ENCODE measurements at regions not wholly inside any gene's neighbourhood (a gene's known extent, or its start where the extent isn't known, plus 50 kb on each side); places are given as distances from the start of the nearest gene placed in this dataset.

DNA sequence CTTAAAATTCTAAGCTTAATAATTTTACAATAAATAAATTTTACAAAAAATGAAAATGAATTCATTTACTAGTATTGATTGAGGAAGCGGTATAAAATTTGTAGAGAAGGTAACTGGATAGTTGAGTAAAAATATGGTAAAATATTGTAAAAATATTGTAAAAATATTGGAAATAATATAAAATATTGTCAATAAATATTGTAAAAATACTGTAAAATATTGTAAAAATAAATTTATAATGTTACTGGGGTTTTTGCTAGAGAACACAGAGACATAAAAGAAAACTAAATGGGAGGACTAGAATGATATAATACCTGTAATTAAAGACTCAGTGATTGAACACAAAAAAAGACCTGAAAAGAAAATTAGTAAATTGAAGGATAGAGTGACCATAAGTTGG is 546.3 kb upstream of the NETO1 start:
- intact Hi-C loops (cut with micrococcal nuclease), result no loop called here
- Histone ChIP-seq H3K27me3 (ENCODE audit: control insufficient read depth, insufficient read depth, low read length) (no peaks in the 10 kb centered on the region), H3K4me1 (ENCODE audit: control insufficient read depth, insufficient read depth, low read length) (no peaks in the 10 kb centered on the region), H3K36me3 (ENCODE audit: control insufficient read depth, insufficient read depth, low read length) (no peaks in the 10 kb centered on the region), H3K9me3 (ENCODE audit: control insufficient read depth, insufficient read depth, low read length) (peaks cover 6% of the 10 kb centered on the region), H3K4me3 (ENCODE audit: low read length) (no peak overlapping the region), H3K27ac (ENCODE audit: low read length) (no peak overlapping the region)
- peaks cover 7 to 9% of the 10 kb centered on the region in 2 donors for H3K9me3 Mint-ChIP-seq
- no peaks in the 10 kb centered on the region for H3K36me3 Mint-ChIP-seq
- no peak overlapping the region for H3K4me3 Mint-ChIP-seq
- ATAC-seq (no peak), DNase-seq (no peak)
- H3K27ac Mint-ChIP-seq, result no peak overlapping the region
- H3K4me1 Mint-ChIP-seq, result no peaks in the 10 kb centered on the region
- H3K27me3 Mint-ChIP-seq (ENCODE audit: low read depth in 2 of 2), result no peaks in the 10 kb centered on the region
- TF ChIP-seq, protein P1, sequence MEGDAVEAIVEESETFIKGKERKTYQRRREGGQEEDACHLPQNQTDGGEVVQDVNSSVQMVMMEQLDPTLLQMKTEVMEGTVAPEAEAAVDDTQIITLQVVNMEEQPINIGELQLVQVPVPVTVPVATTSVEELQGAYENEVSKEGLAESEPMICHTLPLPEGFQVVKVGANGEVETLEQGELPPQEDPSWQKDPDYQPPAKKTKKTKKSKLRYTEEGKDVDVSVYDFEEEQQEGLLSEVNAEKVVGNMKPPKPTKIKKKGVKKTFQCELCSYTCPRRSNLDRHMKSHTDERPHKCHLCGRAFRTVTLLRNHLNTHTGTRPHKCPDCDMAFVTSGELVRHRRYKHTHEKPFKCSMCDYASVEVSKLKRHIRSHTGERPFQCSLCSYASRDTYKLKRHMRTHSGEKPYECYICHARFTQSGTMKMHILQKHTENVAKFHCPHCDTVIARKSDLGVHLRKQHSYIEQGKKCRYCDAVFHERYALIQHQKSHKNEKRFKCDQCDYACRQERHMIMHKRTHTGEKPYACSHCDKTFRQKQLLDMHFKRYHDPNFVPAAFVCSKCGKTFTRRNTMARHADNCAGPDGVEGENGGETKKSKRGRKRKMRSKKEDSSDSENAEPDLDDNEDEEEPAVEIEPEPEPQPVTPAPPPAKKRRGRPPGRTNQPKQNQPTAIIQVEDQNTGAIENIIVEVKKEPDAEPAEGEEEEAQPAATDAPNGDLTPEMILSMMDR (IDR thresholded peaks at IDR 0.05), result no peak
- WGBS (ENCODE audit: insufficient coverage), result no CpG with 5 or more reads among the region's 1 CpG

DNA sequence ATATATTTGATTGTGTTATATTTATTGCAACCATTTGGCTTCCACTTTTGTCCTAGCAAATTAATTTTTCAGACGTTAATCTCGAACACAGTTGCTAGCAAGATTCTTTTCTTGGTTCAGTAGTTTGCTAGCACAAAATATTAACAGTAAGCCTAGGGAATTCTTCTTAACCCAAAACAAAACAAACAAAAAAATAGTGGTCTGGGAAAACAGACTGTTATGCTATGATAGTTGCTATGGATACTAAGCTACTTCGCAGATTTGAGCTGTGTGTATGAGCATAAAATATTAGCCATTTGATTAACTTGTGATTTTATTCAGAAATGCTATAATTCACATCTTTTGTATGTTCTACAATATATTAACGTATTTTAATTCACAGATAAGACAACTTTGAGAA is 541.5 kb upstream of the NETO1 start:
- no peak overlapping the region for H3K4me3 ChIP-seq (ENCODE audit: low read length)
- peaks cover 3% of the 10 kb centered on the region for H3K9me3 ChIP-seq (ENCODE audit: control insufficient read depth, insufficient read depth, low read length)
- Mint-ChIP-seq H3K27ac (no peak overlapping the region), H3K4me3 (no peak overlapping the region), H3K9me3 (peaks cover 8 to 11% of the 10 kb centered on the region in 2 donors), H3K27me3 (ENCODE audit: low read depth in 2 of 2) (no peaks in the 10 kb centered on the region), H3K36me3 (no peaks in the 10 kb centered on the region), H3K4me1 (peaks cover 0 to 8% of the 10 kb centered on the region in 2 donors)
- DNase-seq (no peak), ATAC-seq (no peak)
- TF ChIP-seq, protein P1 (IDR thresholded peaks at IDR 0.05), result no peak
- intact Hi-C loops (cut with micrococcal nuclease), result no loop called here
- H3K27ac ChIP-seq (ENCODE audit: low read length), result no peak overlapping the region
- no peaks in the 10 kb centered on the region for H3K4me1 ChIP-seq (ENCODE audit: control insufficient read depth, insufficient read depth, low read length)
- H3K27me3 ChIP-seq (ENCODE audit: control insufficient read depth, insufficient read depth, low read length), result no peaks in the 10 kb centered on the region
- whole genome bisulfite sequencing (ENCODE audit: insufficient coverage), result 100% methylated on average over 1 of the region's 4 CpGs
- H3K36me3 ChIP-seq (ENCODE audit: control insufficient read depth, insufficient read depth, low read length), result no peaks in the 10 kb centered on the region

DNA sequence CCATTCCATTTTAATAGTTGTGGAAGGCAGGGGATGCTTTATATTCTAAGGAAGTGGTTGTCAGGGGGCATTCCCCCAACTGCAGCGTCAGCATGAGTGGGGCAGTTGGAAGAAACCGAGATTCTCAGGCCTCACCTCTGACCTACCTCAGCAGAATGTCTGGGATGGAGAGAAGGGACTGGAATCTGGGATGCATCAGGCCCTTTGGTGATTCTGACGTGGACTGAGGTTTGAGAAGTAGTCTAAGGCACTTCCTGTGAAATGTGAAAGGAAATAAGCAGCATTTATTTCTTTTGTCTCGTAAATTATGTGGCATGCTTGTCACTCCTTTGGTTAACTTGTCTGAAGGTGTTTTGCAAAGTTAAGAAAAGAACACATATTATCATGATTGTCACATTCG is 540.7 kb upstream of the NETO1 start:
- no peak overlapping the region for H3K4me3 Mint-ChIP-seq
- 5% methylated on average over 3 of the region's 5 CpGs for WGBS (ENCODE audit: insufficient coverage)
- no peak overlapping the region for H3K27ac Mint-ChIP-seq
- Histone ChIP-seq H3K9me3 (ENCODE audit: control insufficient read depth, insufficient read depth, low read length) (peaks cover 8% of the 10 kb centered on the region), H3K36me3 (ENCODE audit: control insufficient read depth, insufficient read depth, low read length) (no peaks in the 10 kb centered on the region), H3K27me3 (ENCODE audit: control insufficient read depth, insufficient read depth, low read length) (no peaks in the 10 kb centered on the region), H3K27ac (ENCODE audit: low read length) (no peak overlapping the region), H3K4me3 (ENCODE audit: low read length) (no peak overlapping the region), H3K4me1 (ENCODE audit: control insufficient read depth, insufficient read depth, low read length) (no peaks in the 10 kb centered on the region)
- no peaks in the 10 kb centered on the region for H3K36me3 Mint-ChIP-seq
- DNase-seq (no peak), ATAC-seq (peak in 1 of 3 donors; percentile 21)
- intact Hi-C loops (cut with micrococcal nuclease), result no loop called here
- no peaks in the 10 kb centered on the region for H3K27me3 Mint-ChIP-seq (ENCODE audit: low read depth in 2 of 2)
- peaks cover 0 to 8% of the 10 kb centered on the region in 2 donors for H3K4me1 Mint-ChIP-seq
- TF ChIP-seq, protein P1 (IDR thresholded peaks at IDR 0.05), result no peak
- H3K9me3 Mint-ChIP-seq, result peaks cover 8 to 11% of the 10 kb centered on the region in 2 donors

DNA sequence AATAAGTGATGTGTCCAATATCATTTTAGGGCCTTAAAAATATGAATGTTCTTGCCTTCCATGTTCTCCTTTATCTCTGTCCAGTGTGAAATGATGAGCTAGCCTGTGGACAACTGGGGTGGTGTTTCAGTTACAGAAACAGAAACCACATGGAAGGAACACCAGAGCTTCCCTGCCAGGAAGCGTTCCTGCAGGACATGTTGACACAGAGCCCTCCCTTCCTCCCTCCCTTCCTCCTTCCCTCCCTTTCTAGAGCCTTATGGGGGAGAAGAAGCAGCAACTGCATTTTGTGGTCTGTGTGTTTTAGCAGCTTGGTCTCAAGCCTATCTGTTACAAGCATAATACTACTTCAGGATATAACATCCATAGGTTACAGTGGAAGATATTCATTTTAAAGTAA is 539.7 kb upstream of the NETO1 start:
- Mint-ChIP-seq H3K36me3 (no peaks in the 10 kb centered on the region), H3K27me3 (ENCODE audit: low read depth in 2 of 2) (no peaks in the 10 kb centered on the region), H3K4me1 (peaks cover 0 to 8% of the 10 kb centered on the region in 2 donors), H3K4me3 (no peak overlapping the region), H3K9me3 (peaks cover 8 to 11% of the 10 kb centered on the region in 2 donors), H3K27ac (no peak overlapping the region)
- intact Hi-C loops (cut with micrococcal nuclease), result no loop called here
- TF ChIP-seq, protein P1 (IDR thresholded peaks at IDR 0.05), result no peak
- no CpG with 5 or more reads among the region's 1 CpG for WGBS (ENCODE audit: insufficient coverage)
- DNase-seq (no peak), ATAC-seq (no peak)
- H3K4me3 ChIP-seq (ENCODE audit: low read length), result no peak overlapping the region
- H3K27me3 ChIP-seq (ENCODE audit: control insufficient read depth, insufficient read depth, low read length), result no peaks in the 10 kb centered on the region
- H3K36me3 ChIP-seq (ENCODE audit: control insufficient read depth, insufficient read depth, low read length), result no peaks in the 10 kb centered on the region
- H3K9me3 ChIP-seq (ENCODE audit: control insufficient read depth, insufficient read depth, low read length), result peaks cover 8% of the 10 kb centered on the region
- H3K27ac ChIP-seq (ENCODE audit: low read length), result no peak overlapping the region
- no peaks in the 10 kb centered on the region for H3K4me1 ChIP-seq (ENCODE audit: control insufficient read depth, insufficient read depth, low read length)
